C4-2B (cell line): ENCODE measurements at regions not wholly inside any gene's neighbourhood (a gene's known extent, or its start where the extent isn't known, plus 50 kb on each side); places are given as distances from the start of the nearest gene placed in this dataset.

ENCODE experiments used
- H3K27ac ChIP-seq: fragments of 450-650 bp; 2 replicates; pipeline ENCODE4 v1.5.1; 2017
- CTCF ChIP-seq: fragments of 450-650 bp; conservative IDR thresholded peaks from 2 replicates; pipeline ENCODE4 v1.5.1; 2017; ENCODE audit warnings: mild to moderate bottlenecking
- ZFX ChIP-seq: fragments of 450-650 bp; IDR thresholded peaks from 2 replicates; pipeline ENCODE4 v1.6.1; 2017

GRCh38 chr5:4862500-4862899 lies 277.6 kb upstream of the ADAMTS16 start:
- peak; percentile 86 for TF ChIP-seq CTCF
- no peak for TF ChIP-seq ZFX
- no peak overlapping the region for H3K27ac ChIP-seq

GRCh38 chr5:4866131-4866659 lies 273.9 kb upstream of the ADAMTS16 start:
- TF ChIP-seq CTCF (no peak), ZFX (no peak)
- H3K27ac ChIP-seq: no peak overlapping the region

- TF ChIP-seq CTCF: no peak
- TF ChIP-seq ZFX: no peak
- no peak overlapping the region for H3K27ac ChIP-seq
Observed at GRCh38 chr5:4866817-4867216, 273.3 kb upstream of the ADAMTS16 start.

GRCh38 chr5:4868140-4868735 lies 271.9 kb upstream of the ADAMTS16 start:
- no peak overlapping the region for H3K27ac ChIP-seq
- TF ChIP-seq ZFX (no peak), CTCF (peak; percentile 95)

- TF ChIP-seq ZFX: no peak
- no peak for TF ChIP-seq CTCF
- H3K27ac ChIP-seq: no peak overlapping the region
Observed at GRCh38 chr5:4873652-4874051, 266.5 kb upstream of the ADAMTS16 start.

GRCh38 chr5:4874097-4874496 lies 266.0 kb upstream of the ADAMTS16 start:
- TF ChIP-seq ZFX: no peak

GRCh38 chr5:4875942-4876341 lies 264.2 kb upstream of the ADAMTS16 start:
- TF ChIP-seq ZFX: no peak
- TF ChIP-seq CTCF: no peak

More at GRCh38 chr5:4874097-4874496, 266.0 kb upstream of the ADAMTS16 start:
- no peak overlapping the region for H3K27ac ChIP-seq

GRCh38 chr5:4876804-4877203 lies 263.3 kb upstream of the ADAMTS16 start:
- H3K27ac ChIP-seq: no peak overlapping the region
- TF ChIP-seq CTCF: no peak
- no peak for TF ChIP-seq ZFX

More at GRCh38 chr5:4875942-4876341, 264.2 kb upstream of the ADAMTS16 start:
- H3K27ac ChIP-seq: no peak overlapping the region
